ENCODE measurements at regions not wholly inside any gene's neighbourhood (a gene's known extent, or its start where the extent isn't known, plus 50 kb on each side); places are given as distances from the start of the nearest gene placed in this dataset.

GRCh38 chr1:88504601-88505000 is 179.5 kb upstream of the PKN2 start:
- TF ChIP-seq POLR2A (IDR thresholded peaks at IDR 0.05) (no peak), CTCF (IDR thresholded peaks at IDR 0.05) (no peak)

All from body of pancreas (tissue), 4 donors.